ENCODE measurements at regions not wholly inside any gene's neighbourhood (a gene's known extent, or its start where the extent isn't known, plus 50 kb on each side); places are given as distances from the start of the nearest gene placed in this dataset.

- TF ChIP-seq, protein P1, sequence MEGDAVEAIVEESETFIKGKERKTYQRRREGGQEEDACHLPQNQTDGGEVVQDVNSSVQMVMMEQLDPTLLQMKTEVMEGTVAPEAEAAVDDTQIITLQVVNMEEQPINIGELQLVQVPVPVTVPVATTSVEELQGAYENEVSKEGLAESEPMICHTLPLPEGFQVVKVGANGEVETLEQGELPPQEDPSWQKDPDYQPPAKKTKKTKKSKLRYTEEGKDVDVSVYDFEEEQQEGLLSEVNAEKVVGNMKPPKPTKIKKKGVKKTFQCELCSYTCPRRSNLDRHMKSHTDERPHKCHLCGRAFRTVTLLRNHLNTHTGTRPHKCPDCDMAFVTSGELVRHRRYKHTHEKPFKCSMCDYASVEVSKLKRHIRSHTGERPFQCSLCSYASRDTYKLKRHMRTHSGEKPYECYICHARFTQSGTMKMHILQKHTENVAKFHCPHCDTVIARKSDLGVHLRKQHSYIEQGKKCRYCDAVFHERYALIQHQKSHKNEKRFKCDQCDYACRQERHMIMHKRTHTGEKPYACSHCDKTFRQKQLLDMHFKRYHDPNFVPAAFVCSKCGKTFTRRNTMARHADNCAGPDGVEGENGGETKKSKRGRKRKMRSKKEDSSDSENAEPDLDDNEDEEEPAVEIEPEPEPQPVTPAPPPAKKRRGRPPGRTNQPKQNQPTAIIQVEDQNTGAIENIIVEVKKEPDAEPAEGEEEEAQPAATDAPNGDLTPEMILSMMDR (conservative IDR thresholded peaks at IDR 0.05) = no peak
- no peak for TF ChIP-seq EZH2 (IDR thresholded peaks at IDR 0.05; ENCODE audit: low read depth)
Measured at GRCh38 chr12:127286281-127286680, 980.7 kb upstream of the TMEM132C start.
